ENCODE measurements at regions not wholly inside any gene's neighbourhood (a gene's known extent, or its start where the extent isn't known, plus 50 kb on each side); places are given as distances from the start of the nearest gene placed in this dataset.

GRCh38 chr5:40376566-40376965 lies 303.1 kb upstream of the PTGER4 start:
- TF ChIP-seq CTCF (IDR thresholded peaks at IDR 0.05): no peak
- no peak for TF ChIP-seq EP300 (IDR thresholded peaks at IDR 0.05)
- TF ChIP-seq POLR2AphosphoS5 (IDR thresholded peaks at IDR 0.05): no peak
